Right lung (tissue), 2 donors: ENCODE measurements at regions not wholly inside any gene's neighbourhood (a gene's known extent, or its start where the extent isn't known, plus 50 kb on each side); places are given as distances from the start of the nearest gene placed in this dataset.

Experiments used
- DNase-seq, 2 donors: peaks; one replicate each; pipeline ENCODE4 v3.0.0-alpha.2; 2013

- no peak for DNase-seq
Measured at GRCh38 chr5:154107010-154107409, 68.2 kb downstream of the MFAP3 start.

GRCh38 chr5:154107756-154108155 lies 69.0 kb downstream of the MFAP3 start:
- DNase-seq: no peak

GRCh38 chr5:154109416-154110106 lies 70.8 kb downstream of the MFAP3 start:
- DNase-seq: no peak

- DNase-seq: no peak
Measured at GRCh38 chr5:154110107-154110453, 71.3 kb downstream of the MFAP3 start.

GRCh38 chr5:154110716-154111115 lies 71.9 kb downstream of the MFAP3 start:
- no peak for DNase-seq

- no peak for DNase-seq
Measured at GRCh38 chr5:154111214-154111613, 72.4 kb downstream of the MFAP3 start.

GRCh38 chr5:154112255-154112654 lies 73.5 kb downstream of the MFAP3 start:
- DNase-seq: no peak

GRCh38 chr5:154115291-154115690 lies 75.2 kb upstream of the GALNT10 start:
- no peak for DNase-seq

- no peak for DNase-seq
Measured at GRCh38 chr5:154117050-154117449, 73.5 kb upstream of the GALNT10 start.

- DNase-seq: no peak
Measured at GRCh38 chr5:154117930-154118329, 72.6 kb upstream of the GALNT10 start.

- no peak for DNase-seq
Measured at GRCh38 chr5:154118385-154118784, 72.1 kb upstream of the GALNT10 start.

- DNase-seq: no peak
Measured at GRCh38 chr5:154118893-154119336, 71.6 kb upstream of the GALNT10 start.

- DNase-seq: no peak
Measured at GRCh38 chr5:154129013-154129412, 61.5 kb upstream of the GALNT10 start.

GRCh38 chr5:154129921-154130320 lies 60.6 kb upstream of the GALNT10 start:
- no peak for DNase-seq

- DNase-seq: no peak
Measured at GRCh38 chr5:154131817-154132216, 58.7 kb upstream of the GALNT10 start.

- no peak for DNase-seq
Measured at GRCh38 chr5:154132718-154133307, 57.7 kb upstream of the GALNT10 start.

GRCh38 chr5:154133591-154133990 lies 56.9 kb upstream of the GALNT10 start:
- no peak for DNase-seq

GRCh38 chr5:154134499-154134898 lies 56.0 kb upstream of the GALNT10 start:
- DNase-seq: no peak

GRCh38 chr5:154135125-154135817 lies 55.3 kb upstream of the GALNT10 start:
- no peak for DNase-seq

- DNase-seq: no peak
Measured at GRCh38 chr5:154136141-154136540, 54.4 kb upstream of the GALNT10 start.

- DNase-seq: peak; percentile 16 to 26
Measured at GRCh38 chr5:154138701-154139100, 51.8 kb upstream of the GALNT10 start.

GRCh38 chr5:154140381-154140780 lies 50.2 kb upstream of the GALNT10 start:
- DNase-seq: no peak
